HG02870 (cell line): ENCODE measurements at regions not wholly inside any gene's neighbourhood (a gene's known extent, or its start where the extent isn't known, plus 50 kb on each side); places are given as distances from the start of the nearest gene placed in this dataset.
"Not testable (repeated sequence)": the region's sequence is repeated elsewhere in the genome, so short reads cannot be mapped to it uniquely, and the experiment has no call there.

ENCODE experiments used
- ATAC-seq: cut with Tn5 transposase; IDR thresholded peaks from one replicate; pipeline ENCODE4 v1.9.1; 2021; ENCODE audit warnings: mild to moderate bottlenecking, moderate library complexity; ENCODE audit not compliant: unreplicated experiment

- peak; percentile 69 for ATAC-seq
Observed at GRCh38 chr13:70568571-70568970, 460.3 kb upstream of the KLHL1 start.

GRCh38 chr13:70544706-70545105 is 436.5 kb upstream of the KLHL1 start:
- ATAC-seq, result no peak

- ATAC-seq, result no peak
Observed at GRCh38 chr13:70541451-70541850, 433.2 kb upstream of the KLHL1 start.

- ATAC-seq, result no peak
Observed at GRCh38 chr13:70534466-70534865, 426.2 kb upstream of the KLHL1 start.

- ATAC-seq, result no peak
Observed at GRCh38 chr13:70529652-70530051, 421.4 kb upstream of the KLHL1 start.

GRCh38 chr13:70527599-70527998 is 419.3 kb upstream of the KLHL1 start:
- ATAC-seq, result no peak

DNA sequence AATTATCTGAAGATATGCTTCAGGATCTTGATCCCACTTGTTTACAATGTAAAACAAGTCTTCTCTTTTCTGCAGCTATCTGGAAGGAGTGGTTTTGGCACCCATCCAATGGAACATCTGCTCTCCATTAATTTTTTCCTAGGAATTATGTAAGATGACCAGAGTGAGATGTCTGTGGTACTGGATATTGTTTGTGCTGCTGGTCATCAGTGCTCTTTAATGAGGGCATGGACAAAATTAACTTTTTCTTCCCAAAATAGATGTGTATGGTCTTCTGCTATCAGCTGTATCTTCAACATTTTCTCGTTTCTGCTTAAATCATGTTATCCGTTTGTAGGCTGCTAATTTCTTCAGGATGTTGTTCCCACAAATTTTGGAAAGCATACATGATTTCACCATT is 415.4 kb upstream of the KLHL1 start:
- ATAC-seq, result no peak

DNA sequence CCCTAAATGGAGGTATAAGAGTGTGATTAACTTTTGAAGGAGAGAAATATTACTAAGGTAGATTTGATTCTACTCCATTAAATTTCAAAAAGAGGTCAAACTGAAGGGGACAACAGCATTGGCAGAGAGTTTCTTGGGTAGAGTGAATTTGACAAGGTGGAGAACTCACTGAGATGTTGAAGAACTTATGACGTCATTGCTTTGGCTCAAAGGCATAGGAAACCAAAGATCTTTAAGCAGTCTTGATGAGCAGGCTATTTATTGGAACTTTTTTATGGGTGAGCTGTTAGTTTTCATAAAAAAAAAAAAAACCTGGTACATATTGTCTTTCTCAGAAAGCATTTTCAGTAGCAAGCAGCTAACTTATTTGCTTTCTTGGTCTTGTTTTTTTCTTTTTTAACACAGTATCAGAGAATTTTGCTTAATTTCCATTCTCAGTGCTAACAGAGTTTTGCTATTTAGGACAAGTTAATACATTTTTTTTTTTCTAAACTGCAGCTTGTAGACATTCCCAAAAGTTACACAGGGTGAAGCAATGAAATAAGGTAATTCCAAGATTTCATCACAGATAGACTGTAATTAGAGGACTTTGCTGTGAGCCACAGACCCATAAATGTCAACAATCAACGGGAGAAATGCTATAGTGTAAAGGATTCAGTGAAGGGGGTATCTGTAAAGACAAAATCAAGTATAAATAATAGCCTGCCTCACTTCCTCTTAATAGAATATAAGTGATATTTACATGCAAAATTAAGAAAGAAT is 412.2 kb upstream of the KLHL1 start:
- ATAC-seq, result no peak

GRCh38 chr13:70518081-70518480 is 409.8 kb upstream of the KLHL1 start:
- ATAC-seq, result no peak

- ATAC-seq, result no peak
Observed at GRCh38 chr13:70516226-70516625, 408.0 kb upstream of the KLHL1 start.

GRCh38 chr13:70511861-70512417 is 403.7 kb upstream of the KLHL1 start:
- ATAC-seq, result not testable (repeated sequence)

DNA sequence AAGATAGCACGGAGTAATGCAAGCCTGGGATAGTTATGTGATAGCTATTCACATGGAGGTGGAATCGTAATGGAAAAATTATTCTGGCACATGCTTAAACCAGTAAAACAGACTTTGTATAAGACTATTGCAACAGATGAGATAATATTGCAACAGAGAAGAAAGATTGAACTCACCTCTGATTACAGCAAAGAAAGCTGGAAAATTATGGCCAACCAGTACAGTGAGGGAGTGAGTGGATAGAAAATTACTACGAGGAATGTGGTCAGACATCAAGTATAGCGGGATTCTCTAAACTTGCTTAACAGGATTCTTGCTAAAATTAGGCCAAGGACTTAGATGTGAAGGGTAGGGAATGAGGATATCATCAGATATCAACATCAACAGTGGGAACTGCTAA is 397.6 kb upstream of the KLHL1 start:
- no peak for ATAC-seq

DNA sequence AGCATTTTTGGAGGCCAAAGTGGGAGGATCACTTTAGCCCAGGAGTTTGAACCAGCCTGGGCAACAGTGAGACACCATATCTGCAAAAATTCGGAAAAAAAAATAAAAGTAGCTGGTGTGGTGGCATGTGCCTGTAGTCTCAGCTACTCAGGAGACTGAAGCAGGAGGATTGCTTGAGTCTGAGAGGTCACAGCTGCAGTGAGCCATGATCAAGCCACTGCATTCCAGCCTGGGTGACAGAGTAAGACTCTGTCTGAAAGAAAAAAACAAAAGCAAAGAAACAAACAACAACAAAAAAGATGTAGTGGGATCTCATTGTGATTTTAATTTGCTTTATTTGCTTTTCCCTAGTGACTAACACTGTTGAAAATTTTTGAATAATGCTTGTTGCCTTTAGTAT is 394.7 kb upstream of the KLHL1 start:
- no peak for ATAC-seq

GRCh38 chr13:70490320-70490935 is 382.2 kb upstream of the KLHL1 start:
- no peak for ATAC-seq

GRCh38 chr13:70484931-70485330 is 376.7 kb upstream of the KLHL1 start:
- no peak for ATAC-seq

- ATAC-seq, result no peak
Observed at GRCh38 chr13:70483599-70484276, 375.5 kb upstream of the KLHL1 start.

GRCh38 chr13:70473907-70474306 is 365.7 kb upstream of the KLHL1 start:
- ATAC-seq, result no peak

DNA sequence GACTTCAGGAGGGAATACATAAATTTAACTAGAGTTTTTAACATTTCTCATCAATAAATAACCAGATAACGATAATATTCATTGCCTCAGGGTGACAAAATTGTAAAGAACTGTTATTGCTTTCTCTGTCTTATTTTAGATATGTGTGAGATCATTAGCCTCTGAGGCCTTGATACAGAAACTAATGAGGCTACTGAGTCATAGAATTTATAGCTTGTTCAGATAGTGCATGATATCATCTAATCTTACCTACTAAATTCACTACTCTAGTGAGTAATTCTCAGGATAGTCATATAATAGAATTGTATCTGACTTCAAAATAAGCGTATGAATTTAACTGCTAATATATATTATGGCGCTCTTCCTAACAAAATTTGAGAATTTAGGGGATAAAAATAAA is 360.8 kb upstream of the KLHL1 start:
- ATAC-seq, result no peak

DNA sequence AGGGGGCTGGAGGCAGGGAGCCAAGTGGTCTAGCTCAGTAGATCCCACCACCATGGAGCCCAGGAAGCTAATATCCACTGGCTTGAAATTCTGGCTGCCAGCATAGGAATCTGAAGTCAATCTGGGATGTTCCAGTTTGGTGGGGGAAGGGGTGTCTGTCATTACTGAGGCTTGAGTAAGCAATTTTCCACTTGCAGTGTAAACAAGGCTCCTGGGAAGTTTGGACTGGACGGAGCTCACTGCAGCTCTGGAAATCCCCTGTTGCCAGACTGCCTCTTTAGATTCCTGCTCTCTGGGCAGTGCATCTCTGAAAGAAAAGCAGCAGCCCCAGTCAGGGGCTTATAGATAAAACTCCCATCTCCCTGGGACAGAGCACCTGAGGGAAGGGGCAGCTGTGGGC is 349.2 kb upstream of the KLHL1 start:
- ATAC-seq, result no peak

DNA sequence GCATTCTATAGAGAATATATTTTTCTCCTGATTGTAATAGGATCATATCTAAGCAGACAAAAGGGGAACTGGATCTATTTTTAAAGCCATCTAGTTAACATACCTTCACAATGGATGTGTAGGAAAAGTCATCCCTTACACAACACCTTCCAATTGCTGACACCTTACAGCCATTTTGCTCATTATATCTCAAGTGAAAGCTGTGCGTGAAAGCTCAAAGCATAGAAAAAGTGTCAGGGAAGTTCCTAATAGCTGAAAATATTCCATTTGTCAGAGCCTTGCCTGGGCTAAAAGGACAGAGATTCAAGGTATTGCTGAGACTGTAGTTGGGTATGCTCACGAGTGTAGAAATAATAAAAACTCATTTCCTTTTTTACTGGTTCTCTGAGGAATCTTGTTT is 340.6 kb upstream of the KLHL1 start:
- ATAC-seq, result no peak

DNA sequence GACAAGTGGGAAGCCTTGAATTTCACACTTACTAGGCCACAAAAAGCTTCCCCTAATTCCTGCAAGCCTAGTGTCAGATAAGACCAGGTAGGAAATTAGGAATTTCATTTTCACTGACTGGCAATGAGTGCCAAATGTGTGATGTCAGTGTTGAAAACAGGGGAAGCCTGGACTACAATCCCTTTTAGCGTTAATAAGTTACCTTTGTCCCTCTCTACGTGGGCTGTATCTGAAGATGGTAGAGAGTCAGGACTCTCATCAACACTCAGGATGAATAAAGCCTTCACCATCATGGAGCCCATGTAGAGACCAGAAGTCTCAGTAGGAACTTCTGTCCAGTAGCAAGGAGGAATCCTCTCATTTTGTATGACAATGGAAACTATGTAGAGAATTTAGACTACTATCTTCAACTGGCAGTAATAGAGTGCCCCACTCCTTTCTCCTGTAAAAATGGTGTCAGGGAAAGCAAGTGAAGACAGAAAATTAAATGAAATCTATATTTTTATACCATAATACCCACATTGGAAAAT is 324.1 kb upstream of the KLHL1 start:
- ATAC-seq, result no peak

DNA sequence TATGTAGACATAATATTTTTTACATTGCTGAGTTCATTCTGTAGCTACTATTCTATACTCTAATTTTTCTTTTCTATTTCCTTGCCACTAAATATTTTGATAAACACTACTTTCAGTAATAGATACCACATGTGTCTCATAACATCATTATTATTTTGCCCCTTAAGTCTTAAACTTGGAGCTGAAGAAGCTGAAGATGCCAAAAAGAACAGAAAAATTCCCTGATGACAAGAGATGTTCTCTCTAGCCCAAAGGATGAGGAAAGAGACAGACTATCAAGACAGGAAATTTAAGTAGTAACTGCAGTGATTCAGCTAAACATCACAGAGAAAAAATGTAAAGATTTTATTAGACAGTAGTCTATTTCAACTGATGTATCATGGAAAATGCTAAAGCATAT is 322.0 kb upstream of the KLHL1 start:
- no peak for ATAC-seq
